GM18909 (cell line): ENCODE measurements at regions not wholly inside any gene's neighbourhood (a gene's known extent, or its start where the extent isn't known, plus 50 kb on each side); places are given as distances from the start of the nearest gene placed in this dataset.

Source experiments
- ATAC-seq: cut with Tn5 transposase; IDR thresholded peaks from one replicate; pipeline ENCODE4 v1.9.1; 2021; ENCODE audit warnings: mild to moderate bottlenecking; ENCODE audit not compliant: unreplicated experiment, poor library complexity

DNA sequence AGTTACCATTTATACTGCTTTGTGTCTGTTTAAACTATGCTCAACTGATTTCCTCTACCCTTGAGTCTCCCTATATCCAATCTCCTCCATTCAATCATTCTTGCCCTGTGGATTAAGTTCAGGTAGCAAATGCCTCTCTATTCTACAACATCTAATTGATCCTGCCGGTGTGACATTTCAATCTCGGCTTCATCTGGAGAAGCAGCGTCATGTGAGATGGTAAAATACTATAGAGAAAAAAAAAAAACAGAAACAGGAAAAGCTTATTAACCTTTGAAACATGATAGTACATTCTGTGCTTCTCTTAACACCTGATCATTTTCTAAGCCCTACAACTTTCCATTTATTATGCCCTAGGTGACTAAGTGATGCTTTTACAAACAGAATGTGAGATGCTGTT is 89.4 kb downstream of the KCTD12 start:
- no peak for ATAC-seq

DNA sequence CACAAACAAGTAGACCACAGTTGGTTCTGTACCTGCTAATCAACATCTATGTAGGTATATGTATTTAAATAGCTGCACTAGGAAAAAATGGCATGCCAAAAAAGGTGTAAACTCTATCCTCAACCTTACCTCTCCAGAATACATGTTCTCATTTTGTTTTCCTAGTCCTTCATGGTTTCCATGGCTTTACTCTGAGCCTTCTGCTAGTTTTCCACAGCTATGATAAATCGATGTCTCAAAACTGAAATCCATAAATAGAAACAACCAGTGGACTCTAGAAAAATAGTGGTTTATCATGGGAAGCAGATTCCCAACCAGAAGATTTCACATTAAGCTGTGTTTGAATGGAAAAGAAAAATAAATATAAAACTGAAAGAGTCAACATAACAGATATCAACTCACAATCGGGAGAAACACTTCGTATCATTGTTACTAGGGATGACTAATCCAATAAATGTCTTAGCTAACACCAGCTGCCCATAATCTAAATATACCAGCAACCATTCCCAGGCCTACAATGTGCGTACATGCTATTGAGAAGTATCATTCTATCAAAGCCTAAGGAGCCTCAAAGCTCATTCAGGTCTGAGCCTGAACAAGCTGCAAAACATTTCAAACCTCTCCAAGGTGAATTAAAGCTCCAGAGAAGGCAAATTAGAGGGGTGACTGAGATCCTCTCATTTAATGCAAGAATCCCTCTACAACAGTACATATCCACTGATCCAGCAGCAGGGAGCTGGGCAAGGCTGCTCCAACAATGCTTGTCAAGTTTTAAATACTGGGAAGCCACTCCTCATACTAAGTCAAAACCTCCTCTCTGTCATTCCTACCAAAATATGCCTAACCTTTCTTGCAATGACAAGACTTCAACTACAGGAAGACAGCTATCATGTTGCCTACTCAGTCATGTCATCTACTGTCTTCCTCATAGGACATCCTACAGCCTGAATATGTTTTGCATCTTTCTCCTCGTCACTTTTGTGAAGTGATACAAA is 90.2 kb downstream of the KCTD12 start:
- no peak for ATAC-seq

DNA sequence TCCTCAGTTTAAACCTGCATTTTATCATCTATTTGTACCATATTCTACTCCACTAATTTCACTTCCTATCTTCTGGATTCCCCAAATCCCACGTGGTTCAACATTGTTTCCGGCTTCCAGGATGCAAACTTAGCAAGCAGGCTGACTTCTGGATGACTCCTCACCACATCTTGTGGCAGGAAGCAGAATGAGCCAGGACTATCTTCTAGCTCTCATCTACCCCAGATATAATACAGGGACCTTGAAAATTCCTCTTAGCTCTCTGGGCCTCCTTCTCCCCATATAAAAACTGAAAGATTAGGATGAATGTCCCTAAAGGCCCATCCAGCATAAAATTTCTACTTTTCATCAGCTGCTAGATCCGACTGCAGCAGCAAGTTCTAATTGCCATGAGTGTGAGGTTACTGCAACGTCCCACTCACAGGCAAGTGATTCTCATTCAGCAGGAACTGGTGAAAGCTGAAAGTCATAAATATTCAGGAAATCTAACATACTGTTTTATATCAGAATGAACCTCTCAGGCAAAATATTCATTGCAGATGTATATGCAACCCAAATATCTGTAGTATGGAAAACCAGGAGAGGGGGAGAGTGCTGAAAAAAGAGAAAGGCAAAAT is 93.4 kb downstream of the KCTD12 start:
- ATAC-seq, result no peak

DNA sequence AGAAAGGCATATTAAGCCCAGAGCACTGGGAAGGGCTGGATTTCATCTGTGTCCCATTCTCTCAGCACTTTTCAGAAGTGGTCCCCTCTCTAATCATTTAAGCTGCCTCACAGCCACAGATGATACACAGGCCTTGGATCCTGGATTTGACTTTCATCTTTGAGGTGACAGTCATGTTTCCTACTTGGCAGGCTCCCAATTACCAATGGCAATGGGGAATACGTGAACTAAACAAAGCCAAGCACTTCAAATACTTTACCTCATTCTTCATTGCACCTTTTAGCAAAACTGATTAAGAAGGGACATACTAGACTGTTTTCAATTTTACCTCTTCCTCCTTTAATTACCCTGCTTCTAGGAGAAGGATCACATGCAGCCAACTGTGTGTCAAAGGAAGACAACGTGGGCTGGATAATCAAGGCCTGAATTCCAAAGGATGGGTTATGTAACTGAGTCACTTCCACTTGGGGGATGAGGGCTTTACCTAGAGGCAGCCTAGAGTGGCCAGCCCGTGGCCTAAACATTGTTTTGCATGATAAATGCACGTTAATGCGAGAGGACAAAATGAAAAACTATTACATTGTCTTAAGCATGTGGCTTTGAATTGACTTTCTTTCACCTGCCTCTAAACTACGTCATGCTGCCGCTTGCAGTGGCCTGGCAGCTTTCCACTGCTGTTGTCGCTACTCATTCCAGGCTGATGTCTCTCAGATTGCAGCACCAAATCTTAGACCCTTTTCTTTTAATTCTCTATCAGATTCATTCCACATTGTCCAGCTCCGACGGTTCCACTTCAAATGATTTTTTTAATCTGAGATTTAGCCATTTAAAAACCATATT is 95.0 kb downstream of the KCTD12 start:
- ATAC-seq, result no peak

DNA sequence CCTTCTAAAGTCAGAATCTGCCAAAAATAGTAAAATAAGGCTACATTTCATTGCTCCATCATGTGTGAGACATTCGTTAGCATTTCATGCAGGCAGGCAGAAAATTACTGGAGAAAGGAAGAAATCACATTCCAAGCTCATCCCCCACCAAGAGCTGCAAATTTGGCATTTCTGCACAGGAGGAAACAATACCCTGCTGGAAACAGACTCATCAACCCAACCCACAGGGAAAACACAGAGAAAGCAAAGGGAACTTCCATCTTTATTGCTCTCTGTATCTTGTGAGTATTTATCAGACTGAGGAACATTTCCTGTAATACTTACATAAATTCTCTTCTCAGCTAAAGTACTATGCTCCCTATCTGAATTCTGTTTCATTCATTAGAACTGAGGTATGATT is 95.7 kb downstream of the KCTD12 start:
- ATAC-seq, result no peak

DNA sequence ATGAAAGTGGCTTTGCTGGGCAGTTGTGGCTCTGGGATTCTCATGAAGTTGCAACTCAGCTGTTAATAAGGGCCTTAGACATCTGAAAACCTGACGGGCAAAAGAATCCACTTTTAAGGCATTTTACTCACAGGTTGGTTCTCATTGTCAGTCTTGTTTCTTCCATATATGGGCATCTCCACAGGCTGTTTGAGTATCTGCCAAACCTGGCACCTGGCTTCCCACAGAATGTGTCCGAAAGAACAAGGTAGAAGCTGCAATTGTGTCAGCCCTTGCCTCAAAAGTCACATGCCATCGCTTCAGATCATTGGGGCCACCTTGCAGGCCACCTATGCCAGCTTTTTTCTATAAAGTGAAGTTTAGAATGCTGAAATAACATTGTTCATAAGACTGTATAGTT is 102.4 kb downstream of the KCTD12 start:
- no peak for ATAC-seq

DNA sequence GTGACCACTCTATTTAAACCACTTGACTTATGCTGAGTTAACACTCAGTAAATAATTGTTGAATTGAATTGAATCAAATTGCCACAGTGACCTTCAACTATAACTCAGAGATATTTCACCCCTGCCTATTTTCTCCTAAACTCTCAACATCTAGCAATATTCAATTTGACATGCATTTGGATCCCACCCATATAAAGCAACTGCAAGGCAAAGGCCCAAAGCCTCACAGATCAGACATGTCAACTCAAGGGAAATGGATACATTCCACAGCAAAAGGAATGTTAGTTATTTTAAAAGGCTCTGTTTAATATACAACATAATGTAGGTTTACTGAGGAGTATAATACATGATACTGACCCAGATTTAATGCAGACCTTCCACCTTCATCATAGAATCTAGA is 107.4 kb downstream of the KCTD12 start:
- ATAC-seq, result no peak

DNA sequence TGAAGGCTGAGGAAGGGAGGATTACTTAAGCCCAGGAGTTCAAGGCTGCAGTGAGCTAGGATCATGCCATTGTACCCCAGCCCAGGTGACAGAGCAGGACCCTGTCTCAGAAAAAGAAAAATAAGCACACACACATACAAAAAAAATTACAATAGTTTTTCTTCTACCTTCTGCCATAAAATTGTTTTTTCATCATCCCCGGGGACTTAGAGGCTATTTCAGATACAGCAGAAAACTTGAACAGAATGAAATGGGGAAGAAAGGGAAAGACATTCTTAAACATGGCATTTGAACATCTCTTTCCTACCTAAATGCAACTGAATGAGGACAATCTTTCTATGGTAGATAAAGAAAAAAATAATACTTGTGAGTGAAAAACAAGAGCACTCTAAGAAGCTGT is 109.1 kb downstream of the KCTD12 start:
- no peak for ATAC-seq

DNA sequence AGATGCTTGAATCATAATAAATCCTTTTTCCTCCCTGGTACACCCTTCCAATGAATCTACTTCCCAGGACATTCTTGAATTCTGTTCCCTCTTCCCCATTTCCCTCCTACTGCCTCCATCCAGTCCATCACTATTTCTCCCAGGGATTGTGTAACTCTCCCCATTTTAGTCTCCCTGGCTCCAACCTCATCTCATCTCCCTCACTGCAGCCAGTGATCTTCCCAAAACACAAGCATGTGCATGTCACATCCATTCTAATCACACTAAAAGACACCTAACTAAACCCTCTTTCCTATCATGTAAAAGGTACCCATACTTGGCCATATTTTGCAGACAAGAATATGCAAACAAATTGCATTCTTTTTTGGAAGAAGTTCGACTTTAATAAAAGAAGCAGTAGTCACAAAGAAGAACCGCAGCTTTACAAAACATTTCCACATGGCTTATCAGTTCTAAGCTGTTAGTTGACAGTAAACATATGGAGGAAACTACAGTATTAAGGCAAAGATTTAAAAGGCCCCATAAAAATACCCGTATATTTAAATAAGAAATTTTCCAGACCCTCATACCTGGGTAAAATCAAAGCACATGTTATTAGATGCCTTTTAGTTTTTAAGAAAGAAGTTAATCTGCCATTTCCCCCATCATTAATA is 111.0 kb downstream of the KCTD12 start:
- no peak for ATAC-seq

DNA sequence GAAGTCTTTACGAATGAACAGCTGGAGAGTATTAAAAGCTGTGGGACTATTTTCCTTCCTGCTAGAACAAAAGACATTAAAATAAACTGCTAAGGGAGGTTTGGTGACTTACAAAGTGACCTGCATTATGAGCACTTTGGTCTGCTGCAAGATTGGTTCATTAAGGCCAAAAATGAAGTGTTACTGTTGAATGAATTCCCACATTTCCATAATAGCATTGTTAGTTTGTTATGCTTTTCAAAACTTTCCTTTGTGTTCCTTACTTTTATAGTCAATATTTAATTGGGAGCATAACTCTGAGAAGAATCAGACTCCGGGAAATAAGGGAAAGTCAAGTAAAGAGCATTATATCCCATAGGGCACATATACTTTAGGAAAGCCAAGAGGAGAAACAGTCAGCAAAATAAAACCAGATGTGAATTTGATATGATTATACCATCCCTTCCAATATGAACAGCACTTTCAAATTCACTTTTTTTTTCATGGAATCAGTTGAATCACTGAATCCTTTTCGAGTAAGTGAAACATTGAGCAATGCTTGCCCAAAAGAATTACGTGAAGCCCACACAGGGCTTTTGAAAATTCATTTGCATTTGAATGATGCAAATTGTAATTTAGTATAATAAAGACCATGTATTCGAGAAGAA is 112.6 kb downstream of the KCTD12 start:
- ATAC-seq, result no peak

DNA sequence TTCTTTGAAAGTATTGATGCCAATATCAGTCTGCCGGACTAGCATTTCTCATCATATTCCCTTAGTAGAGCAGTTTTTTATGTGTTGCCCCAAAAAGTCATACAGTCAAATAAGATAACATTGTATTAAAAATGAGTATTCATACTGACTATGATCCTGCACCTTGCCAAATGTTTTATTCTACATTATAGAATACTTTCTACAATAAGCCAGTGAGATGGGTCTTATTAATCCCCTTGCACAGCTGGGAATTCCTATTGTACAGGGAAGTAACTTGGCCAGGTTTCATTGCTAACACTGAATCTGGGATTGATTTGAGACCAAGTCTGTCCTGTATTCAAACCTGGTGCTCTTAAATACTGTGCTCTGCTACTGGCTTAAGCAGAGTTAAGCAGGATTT is 114.0 kb downstream of the KCTD12 start:
- ATAC-seq, result no peak

DNA sequence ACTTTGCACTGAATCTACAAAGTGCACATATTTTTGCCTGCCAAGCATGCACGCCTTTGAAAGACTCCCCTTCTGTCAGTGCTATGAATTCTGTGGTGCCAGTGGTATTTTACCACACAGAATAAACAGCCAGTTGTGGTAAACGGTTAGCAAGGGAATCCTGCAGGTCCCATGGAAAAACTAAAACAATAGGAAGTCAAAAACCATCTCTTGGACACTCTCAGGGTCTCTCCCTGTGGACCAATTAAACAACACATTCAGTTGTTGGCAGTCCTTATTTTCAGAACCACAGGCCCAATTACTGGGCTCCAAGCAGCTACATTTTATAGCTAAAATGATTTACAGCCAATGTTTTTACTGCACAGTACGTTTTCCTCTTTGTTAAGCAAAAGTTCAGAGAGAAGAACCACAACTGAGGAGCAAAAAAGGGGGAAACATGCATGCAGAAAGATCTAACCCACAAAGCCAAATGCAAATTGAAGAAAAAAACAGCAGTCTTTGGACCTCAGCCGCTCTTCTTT is 116.9 kb downstream of the KCTD12 start:
- no peak for ATAC-seq

DNA sequence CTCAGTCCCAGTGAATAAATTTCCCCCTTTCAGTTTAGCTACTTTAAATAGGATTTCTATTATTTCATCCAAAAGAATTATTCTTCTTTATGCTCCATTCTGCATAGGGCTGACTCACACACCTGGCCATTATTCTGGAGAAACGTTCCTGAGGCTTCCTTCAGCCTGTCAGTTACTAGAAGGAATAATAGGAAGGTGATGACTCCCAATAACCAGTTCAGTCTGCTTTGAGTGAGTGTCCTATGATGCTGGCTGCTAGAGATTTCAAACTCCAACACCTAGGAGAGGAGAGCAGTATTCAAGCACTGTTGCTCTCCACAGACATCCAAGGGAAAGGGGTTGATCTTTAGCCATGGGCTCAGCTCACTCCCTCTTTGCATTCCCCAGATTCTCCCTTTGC is 117.8 kb downstream of the KCTD12 start:
- no peak for ATAC-seq

DNA sequence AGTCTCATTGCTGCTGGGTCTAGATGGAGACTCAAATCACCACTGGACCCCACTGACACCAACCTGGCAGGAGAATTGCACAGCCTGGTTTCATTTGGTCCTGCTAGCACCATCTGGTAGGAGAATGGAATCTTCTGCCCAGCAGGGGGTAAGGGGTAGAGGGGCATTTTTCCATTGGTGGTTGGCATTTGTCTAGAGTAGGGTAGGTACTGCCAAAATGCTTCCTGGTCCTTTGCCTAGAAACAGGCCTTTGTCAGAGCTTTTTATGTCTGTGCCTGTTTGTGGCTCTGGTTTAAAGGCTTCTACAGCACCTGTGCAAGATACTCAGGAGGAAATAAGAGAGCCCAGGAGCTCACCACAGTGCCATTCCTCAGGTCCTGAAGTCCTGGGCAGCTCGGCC is 121.3 kb downstream of the KCTD12 start:
- no peak for ATAC-seq

DNA sequence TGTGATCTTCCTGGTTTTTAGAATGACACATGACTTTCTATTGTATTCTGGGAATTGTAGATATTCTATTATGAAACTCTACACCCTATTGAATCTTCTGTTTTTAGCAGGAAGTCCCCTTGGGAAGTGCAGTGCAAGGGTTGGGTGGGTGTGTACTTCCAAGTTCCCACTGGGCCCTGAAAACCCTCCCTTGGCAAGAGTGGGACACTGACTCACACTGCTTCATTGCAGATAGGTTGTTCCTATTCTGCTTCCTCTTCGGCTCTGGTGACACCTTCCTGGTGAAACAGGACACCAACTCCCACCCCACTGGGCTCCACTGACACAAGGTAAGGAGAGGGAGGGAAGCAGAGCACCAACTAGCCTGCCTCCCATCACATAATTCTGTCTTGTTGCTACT is 121.8 kb downstream of the KCTD12 start:
- ATAC-seq, result no peak

DNA sequence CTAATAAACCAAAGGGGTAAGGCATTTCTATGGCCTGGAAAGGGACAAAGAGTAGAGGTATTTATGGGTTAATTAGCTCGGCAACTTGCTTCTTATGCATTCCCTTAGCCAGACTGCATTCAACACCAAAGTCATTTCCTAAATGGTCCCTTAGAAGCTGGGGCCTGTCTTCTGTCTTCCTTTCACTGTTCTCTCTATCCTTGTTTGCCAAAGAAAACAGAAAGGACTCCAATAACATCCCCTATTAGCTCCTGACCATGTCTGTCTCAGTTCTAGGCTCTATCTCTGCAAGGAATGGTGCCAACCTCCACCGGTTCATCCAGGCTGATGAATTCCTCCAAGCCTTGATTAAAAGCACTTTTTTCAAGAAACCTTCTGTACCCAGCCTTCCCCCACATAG is 123.5 kb downstream of the KCTD12 start:
- ATAC-seq, result no peak

DNA sequence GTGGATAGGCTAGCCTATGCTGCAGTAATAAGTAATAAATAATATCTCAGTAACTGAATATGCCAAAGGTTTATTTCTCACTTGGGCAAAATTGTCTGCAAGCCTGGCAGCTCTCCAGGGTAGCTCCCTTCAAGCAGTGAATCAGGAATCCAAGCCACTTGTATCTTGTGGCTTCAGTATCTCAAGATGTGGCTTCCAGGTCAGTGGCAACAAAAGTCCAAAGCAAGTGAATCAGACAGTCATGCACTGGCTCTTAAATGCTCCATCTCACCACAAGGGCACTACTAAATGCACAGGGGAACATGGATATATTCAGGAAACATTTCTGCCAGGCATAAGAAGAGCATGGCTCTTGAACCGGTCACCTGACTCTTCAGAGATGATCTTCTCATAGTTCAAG is 126.3 kb downstream of the KCTD12 start:
- ATAC-seq, result no peak

DNA sequence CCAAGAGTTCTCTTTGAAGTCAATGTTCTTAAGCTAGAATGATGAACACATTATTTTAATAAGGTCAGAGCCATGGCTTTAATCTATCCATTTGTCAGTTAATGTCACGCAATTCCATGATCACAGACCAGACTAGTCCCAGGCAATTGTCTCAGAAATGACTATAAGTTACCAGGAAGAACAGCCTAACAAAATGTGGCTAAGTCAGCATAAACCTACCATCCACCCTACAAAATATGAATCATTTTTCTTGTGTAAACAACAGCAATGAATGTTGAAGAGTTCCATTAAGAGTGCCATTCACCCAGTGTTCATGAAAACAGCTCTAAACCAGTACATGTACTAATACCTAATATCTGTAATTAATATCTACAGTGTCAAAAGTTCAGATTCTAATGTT is 127.5 kb downstream of the KCTD12 start:
- no peak for ATAC-seq

DNA sequence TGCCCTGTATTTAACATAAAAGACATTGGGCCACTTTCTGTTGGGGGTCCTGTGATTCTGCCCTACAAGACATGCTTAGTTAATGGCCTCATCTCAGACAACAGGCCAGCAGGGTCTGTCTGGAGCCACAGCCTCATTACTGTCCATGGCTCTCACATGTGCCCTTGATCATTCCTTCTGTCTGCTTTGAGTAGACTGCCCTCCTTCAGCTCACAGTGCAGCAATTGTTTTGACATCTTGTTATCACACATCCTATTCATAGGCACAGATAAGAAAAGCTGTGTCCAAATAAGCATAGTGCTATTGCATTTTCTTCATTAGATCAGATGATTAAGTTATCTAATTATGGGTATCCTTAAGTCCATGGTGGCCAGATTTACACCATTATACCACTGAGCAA is 127.9 kb downstream of the KCTD12 start:
- no peak for ATAC-seq

DNA sequence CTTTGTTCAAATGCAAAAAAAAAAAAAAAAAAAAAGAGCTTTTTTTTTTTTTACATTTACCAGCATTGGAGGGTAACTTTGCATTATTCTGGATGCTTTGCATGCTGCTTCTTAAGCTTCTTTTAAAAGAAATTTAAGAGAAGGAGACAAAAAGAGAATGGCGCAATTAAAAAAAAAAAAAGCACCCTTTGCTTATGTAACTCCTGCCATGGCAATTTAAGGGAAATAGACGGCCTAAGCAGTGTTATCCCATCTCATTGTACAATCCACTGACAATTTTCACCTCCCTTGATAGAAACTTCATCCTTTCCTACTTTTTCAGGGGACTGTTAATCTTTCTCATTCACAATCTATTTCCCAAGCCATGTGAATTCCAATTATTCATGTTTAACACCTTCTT is 129.8 kb downstream of the KCTD12 start:
- no peak for ATAC-seq
